ENCODE measurements at regions not wholly inside any gene's neighbourhood (a gene's known extent, or its start where the extent isn't known, plus 50 kb on each side); places are given as distances from the start of the nearest gene placed in this dataset.

GRCh38 chr1:65704318-65704717 is 88.4 kb upstream of the PDE4B start:
- TF ChIP-seq CTCF (IDR thresholded peaks at IDR 0.05) = no peak
- peaks cover 53% of the 10 kb centered on the region for H3K27me3 Mint-ChIP-seq (ENCODE audit: low read depth)
- no peaks in the 10 kb centered on the region for H3K4me1 Mint-ChIP-seq (ENCODE audit: low read depth)
- no peaks in the 10 kb centered on the region for H3K36me3 Mint-ChIP-seq (ENCODE audit: low read depth)
- H3K4me3 Mint-ChIP-seq (ENCODE audit: unreplicated experiment) = no peak overlapping the region
- H3K9me3 Mint-ChIP-seq (ENCODE audit: low read depth) = no peaks in the 10 kb centered on the region
- no peak overlapping the region for H3K27ac Mint-ChIP-seq (ENCODE audit: unreplicated experiment)
- DNase-seq (ENCODE audit: low spot score) = no peak

- Mint-ChIP-seq H3K4me1 (ENCODE audit: low read depth) (no peaks in the 10 kb centered on the region), H3K27ac (ENCODE audit: unreplicated experiment) (no peak overlapping the region), H3K36me3 (ENCODE audit: low read depth) (no peaks in the 10 kb centered on the region), H3K27me3 (ENCODE audit: low read depth) (peaks cover 46% of the 10 kb centered on the region), H3K9me3 (ENCODE audit: low read depth) (no peaks in the 10 kb centered on the region), H3K4me3 (ENCODE audit: unreplicated experiment) (no peak overlapping the region)
- no peak for DNase-seq (ENCODE audit: low spot score)
- peak; percentile 43 for TF ChIP-seq CTCF (IDR thresholded peaks at IDR 0.05)
Measured at GRCh38 chr1:65717815-65718454, 74.8 kb upstream of the PDE4B start.

- Mint-ChIP-seq H3K9me3 (ENCODE audit: low read depth) (no peaks in the 10 kb centered on the region), H3K27ac (ENCODE audit: unreplicated experiment) (no peak overlapping the region), H3K36me3 (ENCODE audit: low read depth) (no peaks in the 10 kb centered on the region), H3K27me3 (ENCODE audit: low read depth) (peaks cover 39% of the 10 kb centered on the region), H3K4me1 (ENCODE audit: low read depth) (no peaks in the 10 kb centered on the region), H3K4me3 (ENCODE audit: unreplicated experiment) (no peak overlapping the region)
- TF ChIP-seq CTCF (IDR thresholded peaks at IDR 0.05) = no peak
- DNase-seq (ENCODE audit: low spot score) = no peak
Measured at GRCh38 chr1:65719391-65719790, 73.3 kb upstream of the PDE4B start.

GRCh38 chr1:65722461-65722860 is 70.2 kb upstream of the PDE4B start:
- no peaks in the 10 kb centered on the region for H3K9me3 Mint-ChIP-seq (ENCODE audit: low read depth)
- no peak overlapping the region for H3K4me3 Mint-ChIP-seq (ENCODE audit: unreplicated experiment)
- peaks cover 46% of the 10 kb centered on the region for H3K27me3 Mint-ChIP-seq (ENCODE audit: low read depth)
- H3K36me3 Mint-ChIP-seq (ENCODE audit: low read depth) = no peaks in the 10 kb centered on the region
- no peak for DNase-seq (ENCODE audit: low spot score)
- H3K27ac Mint-ChIP-seq (ENCODE audit: unreplicated experiment) = no peak overlapping the region
- no peak for TF ChIP-seq CTCF (IDR thresholded peaks at IDR 0.05)
- no peaks in the 10 kb centered on the region for H3K4me1 Mint-ChIP-seq (ENCODE audit: low read depth)

GRCh38 chr1:65724151-65724550 is 68.5 kb upstream of the PDE4B start:
- H3K36me3 Mint-ChIP-seq (ENCODE audit: low read depth) = no peaks in the 10 kb centered on the region
- H3K4me1 Mint-ChIP-seq (ENCODE audit: low read depth) = no peaks in the 10 kb centered on the region
- peaks cover 48% of the 10 kb centered on the region for H3K27me3 Mint-ChIP-seq (ENCODE audit: low read depth)

More at GRCh38 chr1:65724151-65724550, 68.5 kb upstream of the PDE4B start:
- Mint-ChIP-seq H3K4me3 (ENCODE audit: unreplicated experiment) (no peak overlapping the region), H3K9me3 (ENCODE audit: low read depth) (no peaks in the 10 kb centered on the region), H3K27ac (ENCODE audit: unreplicated experiment) (no peak overlapping the region)
- no peak for DNase-seq (ENCODE audit: low spot score)
- TF ChIP-seq CTCF (IDR thresholded peaks at IDR 0.05) = no peak

Measured in chondrocyte (in vitro differentiated cells).